ENCODE measurements at regions not wholly inside any gene's neighbourhood (a gene's known extent, or its start where the extent isn't known, plus 50 kb on each side); places are given as distances from the start of the nearest gene placed in this dataset.

DNA sequence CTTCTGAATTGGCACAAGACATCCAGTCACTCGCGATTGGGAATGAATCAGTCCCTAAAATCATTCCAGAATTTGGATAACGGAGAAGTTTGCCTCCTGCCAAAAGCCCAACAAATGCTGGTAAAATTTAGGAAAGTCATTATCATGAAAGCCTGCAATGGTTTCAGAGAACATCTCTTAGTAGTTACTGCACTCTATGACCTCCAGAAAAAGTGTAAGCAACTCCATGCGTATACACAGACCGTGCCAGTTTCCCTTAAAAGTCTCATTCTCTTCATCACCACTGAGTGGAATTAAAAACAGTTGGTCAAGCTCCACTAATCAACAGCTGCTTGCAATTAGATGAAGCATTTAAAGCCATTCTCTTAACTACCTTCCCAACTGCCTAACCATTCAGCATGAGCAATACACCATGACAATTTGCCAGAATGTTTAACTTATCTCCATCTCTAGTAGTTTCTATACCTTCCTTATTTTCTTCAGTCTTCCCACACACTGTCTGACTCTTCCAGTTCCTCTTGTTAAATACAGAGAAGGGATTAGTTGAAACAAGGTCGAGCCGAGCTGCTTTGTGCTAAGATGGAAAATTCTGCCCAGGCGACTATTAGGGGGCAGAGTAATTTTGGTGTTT lies 183.6 kb upstream of the PRDM1 start:
- H3K36me3 Mint-ChIP-seq (ENCODE audit: low read depth): no peaks in the 10 kb centered on the region
- no peak for ATAC-seq
- no peak overlapping the region for H3K4me3 Mint-ChIP-seq
- peaks cover 5% of the 10 kb centered on the region for H3K4me1 Mint-ChIP-seq
- H3K27ac Mint-ChIP-seq: no peak overlapping the region
- no peak for DNase-seq
- no peaks in the 10 kb centered on the region for H3K9me3 ChIP-seq (ENCODE audit: control insufficient read depth, low read length, poor library complexity, severe bottlenecking)
- peaks cover 6% of the 10 kb centered on the region for H3K27me3 Mint-ChIP-seq

DNA sequence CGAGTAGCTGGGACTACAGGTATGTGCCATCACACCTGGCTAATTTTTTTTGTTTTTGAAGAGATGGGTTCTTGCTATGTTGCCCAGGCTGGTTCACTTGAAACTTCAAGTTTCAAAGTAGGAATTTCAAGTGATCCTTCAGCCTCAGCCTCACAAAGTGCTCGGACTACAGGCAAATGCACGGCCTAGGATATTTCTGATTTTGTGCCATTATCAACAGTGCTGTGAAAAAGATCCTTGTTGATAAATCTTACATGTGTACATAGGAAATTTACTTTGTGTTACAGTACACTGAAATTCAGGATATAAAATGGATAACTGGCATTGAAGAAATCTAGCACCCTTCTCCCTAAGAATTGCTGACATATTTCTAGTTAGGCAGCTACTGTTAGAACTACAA lies 184.6 kb upstream of the PRDM1 start:
- H3K4me1 Mint-ChIP-seq: peaks cover 5% of the 10 kb centered on the region
- H3K27me3 Mint-ChIP-seq: peaks cover 6% of the 10 kb centered on the region
- H3K27ac Mint-ChIP-seq: no peak overlapping the region
- ATAC-seq: no peak
- H3K9me3 ChIP-seq (ENCODE audit: control insufficient read depth, low read length, poor library complexity, severe bottlenecking): no peaks in the 10 kb centered on the region
- H3K4me3 Mint-ChIP-seq: no peak overlapping the region
- no peaks in the 10 kb centered on the region for H3K36me3 Mint-ChIP-seq (ENCODE audit: low read depth)
- no peak for DNase-seq

DNA sequence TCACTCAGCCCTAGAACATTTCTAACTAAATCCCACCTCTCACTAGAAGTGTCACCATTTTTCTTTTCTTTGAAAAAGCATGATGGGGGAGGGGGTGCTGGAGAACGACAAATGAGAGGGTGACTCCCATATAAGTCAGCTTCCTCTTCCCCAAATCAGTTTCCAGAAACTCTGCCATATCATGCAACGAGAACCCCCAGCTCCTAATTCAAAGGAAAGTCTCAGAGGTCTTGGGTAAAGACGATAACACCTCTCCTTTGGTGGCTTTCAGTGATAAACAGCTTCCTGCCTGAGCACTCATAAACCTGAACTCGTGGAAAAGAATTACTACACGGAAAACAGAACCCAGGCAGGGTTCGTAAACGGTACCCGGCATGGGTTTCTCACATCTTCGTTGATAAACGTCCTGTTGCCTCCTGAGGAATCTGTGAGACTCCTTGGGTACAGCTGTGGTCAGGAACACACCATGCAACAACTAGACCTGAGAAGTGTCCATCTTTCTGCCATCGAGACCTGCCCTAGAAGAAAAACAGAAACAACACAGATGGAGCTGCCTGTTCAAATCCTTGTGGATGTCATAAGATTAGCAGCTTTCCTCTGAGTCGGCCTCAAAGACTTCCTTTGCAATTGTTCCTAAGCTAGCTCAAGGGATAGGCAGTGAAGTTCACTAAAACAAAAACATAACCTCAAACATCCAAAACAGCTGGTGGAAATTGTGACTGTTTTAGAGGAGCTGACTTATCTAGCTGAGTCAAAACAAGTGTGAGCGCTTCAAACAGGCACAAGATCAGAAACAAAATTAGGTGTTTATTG lies 185.8 kb upstream of the PRDM1 start:
- ATAC-seq: no peak
- Mint-ChIP-seq H3K4me3 (peak overlapping the region; percentile 37), H3K4me1 (peaks cover 5% of the 10 kb centered on the region), H3K27ac (no peak overlapping the region), H3K36me3 (ENCODE audit: low read depth) (no peaks in the 10 kb centered on the region), H3K27me3 (no peaks in the 10 kb centered on the region)
- DNase-seq: no peak
- no peaks in the 10 kb centered on the region for H3K9me3 ChIP-seq (ENCODE audit: control insufficient read depth, low read length, poor library complexity, severe bottlenecking)

DNA sequence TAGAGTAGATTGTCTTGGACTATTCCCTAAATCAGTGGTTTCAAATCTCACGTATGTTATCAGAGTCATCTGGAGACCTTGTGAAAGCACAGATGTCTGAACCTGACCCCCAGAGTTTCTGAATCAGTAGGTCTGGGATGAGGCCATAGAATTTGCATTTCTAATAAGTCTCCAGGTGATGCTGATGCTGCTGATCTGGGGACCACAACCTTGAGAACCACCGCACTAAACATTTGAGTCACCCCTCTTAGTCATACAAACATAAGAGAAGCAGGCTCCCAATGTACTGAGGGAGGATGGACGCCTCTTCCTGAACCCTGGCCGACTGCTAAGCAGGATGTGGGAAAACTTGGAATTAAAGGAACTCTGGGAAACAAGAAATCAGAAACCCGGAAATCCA lies 187.8 kb upstream of the PRDM1 start:
- no peaks in the 10 kb centered on the region for H3K27me3 Mint-ChIP-seq
- DNase-seq (no peak), ATAC-seq (no peak)
- no peaks in the 10 kb centered on the region for H3K9me3 ChIP-seq (ENCODE audit: control insufficient read depth, low read length, poor library complexity, severe bottlenecking)
- H3K36me3 Mint-ChIP-seq (ENCODE audit: low read depth): no peaks in the 10 kb centered on the region
- H3K4me1 Mint-ChIP-seq: peaks cover 5% of the 10 kb centered on the region
- H3K27ac Mint-ChIP-seq: no peak overlapping the region
- H3K4me3 Mint-ChIP-seq: no peak overlapping the region

DNA sequence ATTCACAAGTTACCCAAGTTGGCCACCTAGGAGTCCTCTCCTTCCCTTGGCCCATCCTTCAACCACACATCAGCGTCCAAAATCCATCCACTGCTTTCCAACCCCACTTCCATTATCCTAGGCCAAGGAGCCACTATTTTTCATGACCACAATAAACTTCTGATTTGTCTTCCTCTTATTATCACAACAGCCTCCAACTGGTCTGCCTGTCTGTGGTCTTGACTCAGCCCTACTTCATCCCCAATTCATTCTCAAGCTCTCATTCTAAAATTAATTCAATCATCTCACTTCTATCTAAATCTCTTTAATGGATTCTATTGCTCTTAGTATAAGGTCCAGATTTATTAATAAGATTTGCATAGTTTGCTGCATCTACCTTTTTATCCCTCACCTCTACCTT lies 189.0 kb upstream of the PRDM1 start:
- ATAC-seq (no peak), DNase-seq (no peak)
- no peak overlapping the region for H3K27ac Mint-ChIP-seq
- H3K4me1 Mint-ChIP-seq: peaks cover 5% of the 10 kb centered on the region
- H3K9me3 ChIP-seq (ENCODE audit: control insufficient read depth, low read length, poor library complexity, severe bottlenecking): no peaks in the 10 kb centered on the region
- H3K4me3 Mint-ChIP-seq: no peak overlapping the region
- no peaks in the 10 kb centered on the region for H3K36me3 Mint-ChIP-seq (ENCODE audit: low read depth)
- no peaks in the 10 kb centered on the region for H3K27me3 Mint-ChIP-seq

DNA sequence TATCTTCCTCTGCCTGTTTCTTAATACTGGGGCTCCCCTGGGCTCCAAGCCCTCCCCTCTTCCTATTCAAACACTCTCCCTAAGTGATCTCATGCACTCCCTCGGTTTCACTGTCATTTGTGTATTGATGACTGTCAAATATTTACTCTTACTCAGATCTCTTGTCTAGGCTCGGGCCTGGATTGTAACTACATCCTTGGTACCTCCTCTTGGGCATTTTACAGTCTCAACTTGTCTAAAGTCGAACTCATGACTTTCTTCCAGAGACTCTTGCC lies 189.4 kb upstream of the PRDM1 start:
- no peak for ATAC-seq
- H3K9me3 ChIP-seq (ENCODE audit: control insufficient read depth, low read length, poor library complexity, severe bottlenecking): no peaks in the 10 kb centered on the region
- no peak overlapping the region for H3K4me3 Mint-ChIP-seq
- no peak for DNase-seq
- H3K4me1 Mint-ChIP-seq: peaks cover 5% of the 10 kb centered on the region
- H3K36me3 Mint-ChIP-seq (ENCODE audit: low read depth): no peaks in the 10 kb centered on the region
- H3K27ac Mint-ChIP-seq: no peak overlapping the region
- H3K27me3 Mint-ChIP-seq: no peaks in the 10 kb centered on the region

DNA sequence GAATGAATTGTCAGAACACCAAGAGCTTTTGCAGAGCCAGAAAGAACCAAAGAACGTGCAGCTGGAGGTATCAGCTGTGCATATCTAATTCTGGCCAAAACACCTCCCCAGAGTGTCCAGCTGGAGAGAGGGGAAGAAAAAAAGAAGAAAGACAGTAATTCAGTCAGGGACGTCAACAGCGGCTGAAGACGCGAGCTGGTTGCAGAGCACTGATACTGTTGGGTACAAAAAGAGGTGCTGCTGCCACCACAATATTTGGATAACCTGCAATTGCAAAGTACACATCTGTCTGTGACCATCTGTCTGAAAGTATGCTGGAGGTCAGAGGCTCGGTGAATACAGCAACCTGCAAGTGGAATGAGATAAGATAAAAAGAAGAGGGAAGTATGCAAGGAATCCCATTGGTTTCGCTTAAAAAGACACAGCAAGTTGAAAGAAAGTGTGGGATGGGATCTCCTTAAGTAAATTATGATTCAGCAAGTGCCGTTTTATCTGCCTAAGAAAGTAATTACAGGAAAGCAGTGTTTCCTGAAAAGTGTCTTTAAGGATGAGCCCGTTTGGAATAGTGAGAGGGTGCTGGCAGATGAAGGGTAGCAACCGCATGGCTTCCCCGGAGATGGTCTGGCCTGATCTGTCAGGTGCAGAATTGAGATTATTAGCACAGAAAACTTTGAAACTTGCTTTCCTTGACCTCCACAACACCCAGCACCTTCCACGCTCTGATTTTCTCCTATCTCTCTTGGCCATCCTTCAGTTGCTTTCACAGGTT lies 189.9 kb upstream of the PRDM1 start:
- Mint-ChIP-seq H3K27me3 (no peaks in the 10 kb centered on the region), H3K4me1 (peaks cover 5% of the 10 kb centered on the region), H3K36me3 (ENCODE audit: low read depth) (no peaks in the 10 kb centered on the region), H3K27ac (no peak overlapping the region), H3K4me3 (no peak overlapping the region)
- H3K9me3 ChIP-seq (ENCODE audit: control insufficient read depth, low read length, poor library complexity, severe bottlenecking): no peaks in the 10 kb centered on the region
- DNase-seq (no peak), ATAC-seq (no peak)

DNA sequence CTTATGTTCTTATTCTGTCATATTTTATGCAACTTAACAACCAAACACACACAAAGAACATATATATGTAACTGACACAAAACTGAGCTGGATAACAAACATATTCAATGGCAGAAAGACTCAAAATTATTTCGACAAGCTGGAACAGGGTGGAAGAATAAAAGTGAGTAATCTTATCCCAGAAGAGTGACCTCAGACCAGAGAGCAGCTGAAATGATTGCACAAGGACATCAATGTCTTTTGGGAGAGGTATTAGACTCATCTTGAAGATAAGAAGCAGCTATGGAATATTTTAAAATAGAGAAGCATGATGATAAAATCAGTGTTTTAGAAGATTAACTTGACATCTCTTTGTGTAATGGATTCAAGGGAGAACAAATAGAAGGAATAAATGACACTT lies 191.6 kb upstream of the PRDM1 start:
- no peaks in the 10 kb centered on the region for H3K9me3 ChIP-seq (ENCODE audit: control insufficient read depth, low read length, poor library complexity, severe bottlenecking)
- H3K36me3 Mint-ChIP-seq (ENCODE audit: low read depth): no peaks in the 10 kb centered on the region
- ATAC-seq: no peak
- H3K27ac Mint-ChIP-seq: no peak overlapping the region
- no peak overlapping the region for H3K4me3 Mint-ChIP-seq
- H3K4me1 Mint-ChIP-seq: no peaks in the 10 kb centered on the region
- no peak for DNase-seq
- no peaks in the 10 kb centered on the region for H3K27me3 Mint-ChIP-seq

DNA sequence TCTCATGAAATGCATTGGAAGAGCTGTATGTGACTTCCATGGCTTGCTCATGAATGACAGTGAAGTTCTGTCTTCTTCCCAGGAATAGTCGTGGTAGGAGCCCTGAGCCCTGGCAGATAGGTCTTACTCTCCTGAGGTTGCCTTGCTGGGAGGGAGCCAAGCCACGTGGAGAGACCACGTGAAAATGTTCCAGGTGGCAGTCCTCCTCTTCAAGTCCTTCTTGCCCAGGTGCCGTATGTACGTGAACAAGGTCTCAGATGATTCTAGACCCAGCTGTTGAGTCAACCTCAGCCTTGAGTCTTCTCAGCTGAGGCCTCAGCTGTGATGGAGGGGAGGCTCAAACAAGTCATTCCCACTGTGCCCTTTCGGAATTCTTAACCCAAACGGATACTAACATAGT lies 192.4 kb upstream of the PRDM1 start:
- Mint-ChIP-seq H3K36me3 (ENCODE audit: low read depth) (no peaks in the 10 kb centered on the region), H3K4me1 (no peaks in the 10 kb centered on the region), H3K27me3 (no peaks in the 10 kb centered on the region), H3K27ac (no peak overlapping the region), H3K4me3 (no peak overlapping the region)
- ATAC-seq (no peak), DNase-seq (no peak)
- no peaks in the 10 kb centered on the region for H3K9me3 ChIP-seq (ENCODE audit: control insufficient read depth, low read length, poor library complexity, severe bottlenecking)

DNA sequence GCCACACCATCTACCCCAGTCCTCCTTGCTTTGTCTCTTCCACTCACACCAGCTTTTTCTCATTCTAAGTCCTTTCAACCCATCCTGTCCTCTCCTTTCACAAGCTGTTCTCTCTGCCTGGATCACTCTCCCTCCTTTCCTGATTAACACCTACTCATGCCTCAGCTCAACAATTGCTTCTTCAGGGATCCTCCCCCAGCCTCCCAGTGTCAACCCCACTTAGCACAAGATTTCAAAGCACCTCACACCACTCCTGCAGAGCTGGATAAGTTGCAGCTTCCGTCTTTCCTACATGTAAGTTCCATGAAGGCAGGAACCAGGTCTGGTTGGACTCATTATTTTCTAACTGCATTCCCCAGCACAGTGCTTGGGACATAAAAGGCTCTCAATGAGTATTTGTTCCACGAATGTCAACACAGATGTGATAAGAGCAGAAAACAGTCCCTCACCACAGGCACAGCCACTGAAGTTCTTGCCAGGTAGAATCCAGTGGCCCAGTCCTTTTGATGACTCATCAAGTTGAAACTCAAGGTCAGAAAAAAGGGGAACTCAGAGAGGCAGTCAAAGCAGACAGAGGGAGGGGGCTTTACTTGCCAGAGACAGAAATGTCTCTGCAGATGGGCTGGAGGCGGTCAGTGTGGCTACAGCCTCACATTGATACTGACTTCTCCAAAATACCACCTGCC lies 193.4 kb upstream of the PRDM1 start:
- no peak overlapping the region for H3K4me3 Mint-ChIP-seq
- no peak for DNase-seq

DNA sequence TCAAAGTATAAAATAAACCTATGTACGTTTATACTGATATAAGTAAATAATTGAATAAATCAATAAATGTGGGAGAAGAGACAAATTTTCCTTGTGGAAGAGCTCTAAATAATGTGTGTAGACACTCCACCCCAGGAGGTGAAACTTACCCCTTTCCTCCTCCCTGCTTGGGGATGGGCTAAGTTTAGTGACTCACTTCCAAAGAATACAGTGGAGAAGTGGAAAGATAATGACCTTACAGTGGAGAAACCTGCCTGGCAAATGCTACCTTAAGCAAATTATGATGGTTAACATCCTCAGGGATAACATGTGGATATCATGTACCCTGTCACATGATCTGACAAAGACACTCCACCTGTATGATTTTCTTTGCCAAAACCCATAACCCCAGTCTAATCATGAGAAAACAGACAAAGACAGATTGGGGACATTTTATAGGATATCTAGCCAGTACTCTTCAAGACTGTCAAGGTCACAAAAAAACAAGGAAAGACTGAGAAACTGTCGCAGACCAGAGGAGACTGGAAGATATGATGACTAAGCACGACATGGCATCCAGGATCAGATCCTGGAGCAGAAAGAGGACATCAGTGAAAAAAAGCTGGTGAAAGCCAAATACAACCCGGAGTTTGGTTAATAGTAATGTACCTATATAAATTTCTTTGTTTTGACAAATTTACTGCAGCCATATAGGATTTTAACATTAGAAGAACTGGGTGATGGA lies 195.5 kb upstream of the PRDM1 start:
- no peaks in the 10 kb centered on the region for H3K9me3 ChIP-seq (ENCODE audit: control insufficient read depth, low read length, poor library complexity, severe bottlenecking)
- no peak overlapping the region for H3K4me3 Mint-ChIP-seq
- DNase-seq (no peak), ATAC-seq (no peak)
- no peaks in the 10 kb centered on the region for H3K4me1 Mint-ChIP-seq
- no peak overlapping the region for H3K27ac Mint-ChIP-seq
- H3K27me3 Mint-ChIP-seq: no peaks in the 10 kb centered on the region
- no peaks in the 10 kb centered on the region for H3K36me3 Mint-ChIP-seq (ENCODE audit: low read depth)

More for the DNA sequence above, 193.4 kb upstream of the PRDM1 start:
- no peaks in the 10 kb centered on the region for H3K27me3 Mint-ChIP-seq
- no peaks in the 10 kb centered on the region for H3K9me3 ChIP-seq (ENCODE audit: control insufficient read depth, low read length, poor library complexity, severe bottlenecking)
- ATAC-seq: peak; percentile 30
- H3K36me3 Mint-ChIP-seq (ENCODE audit: low read depth): no peaks in the 10 kb centered on the region
- no peaks in the 10 kb centered on the region for H3K4me1 Mint-ChIP-seq
- H3K27ac Mint-ChIP-seq: no peak overlapping the region

DNA sequence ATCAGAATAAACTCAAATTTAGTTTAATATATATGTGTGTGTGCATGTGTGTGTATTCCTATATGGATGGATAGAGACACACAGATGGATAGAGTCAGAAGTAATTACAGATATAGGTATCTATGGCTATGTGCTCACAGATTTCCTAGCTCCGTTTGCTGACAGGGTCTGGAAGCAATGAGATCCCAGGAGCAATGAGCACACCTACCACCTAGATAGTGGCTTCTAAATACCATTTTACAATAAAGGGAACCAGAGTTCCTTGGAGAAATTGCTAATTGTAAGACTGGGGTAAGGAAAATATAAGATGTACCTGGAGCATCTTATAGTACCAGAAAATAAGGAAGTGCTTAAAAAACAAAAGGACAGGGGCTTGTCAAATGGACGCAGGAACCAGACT lies 196.2 kb upstream of the PRDM1 start:
- no peak for ATAC-seq
- Mint-ChIP-seq H3K4me1 (peaks cover 2% of the 10 kb centered on the region), H3K27ac (no peak overlapping the region), H3K4me3 (no peak overlapping the region), H3K36me3 (ENCODE audit: low read depth) (no peaks in the 10 kb centered on the region), H3K27me3 (peaks cover 3% of the 10 kb centered on the region)
- no peaks in the 10 kb centered on the region for H3K9me3 ChIP-seq (ENCODE audit: control insufficient read depth, low read length, poor library complexity, severe bottlenecking)
- no peak for DNase-seq

Measured in T-helper 17 cell (primary cell).